Progenitor cell of endocrine pancreas (in vitro differentiated cells): ENCODE measurements at regions not wholly inside any gene's neighbourhood (a gene's known extent, or its start where the extent isn't known, plus 50 kb on each side); places are given as distances from the start of the nearest gene placed in this dataset.
A peak's percentile ranks its signal among the peaks of the same experiment; 100 is the strongest.

Experiments
- DNase-seq: peaks from one replicate; pipeline ENCODE4 v3.0.0; 2021; ENCODE audit warnings: low spot score; ENCODE audit not compliant: unreplicated experiment
- H3K27ac Mint-ChIP-seq: 2 replicates; pipeline ENCODE4 v1.8.0; 2021; ENCODE audit warnings: mild to moderate bottlenecking, moderate library complexity, mixed read lengths
- H3K27me3 Mint-ChIP-seq: 2 replicates; pipeline ENCODE4 v1.8.0; 2021; ENCODE audit warnings: mixed read lengths
- H3K36me3 Mint-ChIP-seq: 2 replicates; pipeline ENCODE4 v1.8.0; 2022; ENCODE audit warnings: mixed read lengths; ENCODE audit not compliant: insufficient read depth
- H3K4me1 Mint-ChIP-seq: 2 replicates; pipeline ENCODE4 v1.8.0; 2021; ENCODE audit warnings: low read depth, mixed read lengths
- H3K4me3 Mint-ChIP-seq: 2 replicates; pipeline ENCODE4 v1.8.0; 2021; ENCODE audit warnings: low read depth, mild to moderate bottlenecking, moderate library complexity, mixed read lengths
- H3K9me3 Mint-ChIP-seq: 2 replicates; pipeline ENCODE4 v1.8.0; 2021; ENCODE audit warnings: low read depth, mixed read lengths
- TF ChIP-seq, protein P1 (sequence below): fragments of 200-600 bp; sonication (generic); IDR thresholded peaks from one replicate; pipeline ENCODE4 v1.5.0; 2021; ENCODE audit warnings: antibody characterized with exemption, mild to moderate bottlenecking; ENCODE audit not compliant: unreplicated experiment

DNA sequence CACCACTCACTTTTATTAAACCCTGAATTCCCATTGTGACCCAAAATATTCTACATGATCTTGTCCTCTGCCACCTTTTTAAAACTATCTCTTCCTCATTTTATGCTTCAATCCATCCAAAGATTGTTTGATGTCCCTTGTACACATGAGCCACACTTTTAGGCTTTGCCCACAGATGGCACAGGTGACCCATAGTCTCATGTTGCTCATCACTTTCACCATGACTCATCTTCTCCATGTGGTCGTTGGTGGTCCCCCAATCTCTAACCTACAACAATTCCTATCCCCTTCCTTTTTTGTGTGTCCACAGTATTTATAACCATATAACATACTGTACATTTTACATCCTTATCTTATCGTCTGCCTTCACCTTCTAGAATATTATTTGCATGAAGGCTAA, 271.5 kb upstream of the ZWINT start:
- TF ChIP-seq, protein P1, sequence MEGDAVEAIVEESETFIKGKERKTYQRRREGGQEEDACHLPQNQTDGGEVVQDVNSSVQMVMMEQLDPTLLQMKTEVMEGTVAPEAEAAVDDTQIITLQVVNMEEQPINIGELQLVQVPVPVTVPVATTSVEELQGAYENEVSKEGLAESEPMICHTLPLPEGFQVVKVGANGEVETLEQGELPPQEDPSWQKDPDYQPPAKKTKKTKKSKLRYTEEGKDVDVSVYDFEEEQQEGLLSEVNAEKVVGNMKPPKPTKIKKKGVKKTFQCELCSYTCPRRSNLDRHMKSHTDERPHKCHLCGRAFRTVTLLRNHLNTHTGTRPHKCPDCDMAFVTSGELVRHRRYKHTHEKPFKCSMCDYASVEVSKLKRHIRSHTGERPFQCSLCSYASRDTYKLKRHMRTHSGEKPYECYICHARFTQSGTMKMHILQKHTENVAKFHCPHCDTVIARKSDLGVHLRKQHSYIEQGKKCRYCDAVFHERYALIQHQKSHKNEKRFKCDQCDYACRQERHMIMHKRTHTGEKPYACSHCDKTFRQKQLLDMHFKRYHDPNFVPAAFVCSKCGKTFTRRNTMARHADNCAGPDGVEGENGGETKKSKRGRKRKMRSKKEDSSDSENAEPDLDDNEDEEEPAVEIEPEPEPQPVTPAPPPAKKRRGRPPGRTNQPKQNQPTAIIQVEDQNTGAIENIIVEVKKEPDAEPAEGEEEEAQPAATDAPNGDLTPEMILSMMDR = no peak
- Mint-ChIP-seq H3K9me3 (peaks cover 5% of the 10 kb centered on the region), H3K27ac (no peak overlapping the region), H3K36me3 (no peaks in the 10 kb centered on the region), H3K4me3 (no peak overlapping the region), H3K4me1 (peaks cover 3% of the 10 kb centered on the region), H3K27me3 (peaks cover 20% of the 10 kb centered on the region)
- DNase-seq = no peak

DNA sequence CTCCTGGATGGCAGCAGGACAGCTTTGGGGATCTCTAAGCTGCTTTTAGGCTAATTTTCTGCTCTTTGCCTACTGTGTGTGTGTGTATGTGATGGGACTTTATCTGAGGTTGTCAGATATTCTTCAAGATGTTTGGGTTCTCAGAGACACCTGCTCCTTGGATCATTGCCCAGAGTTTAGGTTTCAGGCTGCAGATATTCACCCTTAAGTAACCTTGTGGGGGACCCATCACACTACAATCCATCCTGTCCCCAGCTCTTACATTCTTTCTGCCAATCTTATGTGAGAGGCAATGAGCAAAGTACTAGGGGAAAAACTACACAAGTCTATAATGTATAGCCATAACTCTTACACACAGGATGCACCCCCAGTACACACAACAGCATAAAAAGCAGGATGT, 263.0 kb upstream of the ZWINT start:
- H3K36me3 Mint-ChIP-seq = no peaks in the 10 kb centered on the region
- TF ChIP-seq, protein P1 = no peak
- no peaks in the 10 kb centered on the region for H3K27me3 Mint-ChIP-seq
- H3K4me3 Mint-ChIP-seq = no peak overlapping the region
- DNase-seq = no peak
- H3K9me3 Mint-ChIP-seq = no peaks in the 10 kb centered on the region
- no peak overlapping the region for H3K27ac Mint-ChIP-seq
- H3K4me1 Mint-ChIP-seq = peaks cover 14% of the 10 kb centered on the region

DNA sequence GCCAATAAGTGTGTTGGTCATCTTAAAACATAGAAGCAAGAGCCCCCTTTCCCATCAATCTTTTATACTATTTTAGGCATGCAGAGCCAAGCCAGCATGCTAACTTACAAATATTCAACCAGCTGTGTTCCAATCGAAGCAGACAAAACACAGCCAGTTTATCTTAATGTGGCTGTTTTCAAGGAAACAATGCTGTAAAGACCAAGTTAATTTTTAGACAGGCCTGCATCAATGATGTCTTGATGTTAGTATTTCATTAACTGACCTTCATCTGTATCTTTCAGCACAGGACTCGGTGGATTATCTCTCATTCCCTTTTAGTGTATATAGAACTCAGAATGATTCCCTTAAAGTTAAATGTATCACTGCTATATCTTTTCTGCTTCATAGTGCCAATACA, 262.0 kb upstream of the ZWINT start:
- DNase-seq = no peak
- Mint-ChIP-seq H3K27me3 (no peaks in the 10 kb centered on the region), H3K27ac (peak overlapping the region; percentile 3), H3K9me3 (no peaks in the 10 kb centered on the region), H3K36me3 (no peaks in the 10 kb centered on the region), H3K4me1 (peaks cover 14% of the 10 kb centered on the region), H3K4me3 (no peak overlapping the region)
- TF ChIP-seq, protein P1 = no peak

DNA sequence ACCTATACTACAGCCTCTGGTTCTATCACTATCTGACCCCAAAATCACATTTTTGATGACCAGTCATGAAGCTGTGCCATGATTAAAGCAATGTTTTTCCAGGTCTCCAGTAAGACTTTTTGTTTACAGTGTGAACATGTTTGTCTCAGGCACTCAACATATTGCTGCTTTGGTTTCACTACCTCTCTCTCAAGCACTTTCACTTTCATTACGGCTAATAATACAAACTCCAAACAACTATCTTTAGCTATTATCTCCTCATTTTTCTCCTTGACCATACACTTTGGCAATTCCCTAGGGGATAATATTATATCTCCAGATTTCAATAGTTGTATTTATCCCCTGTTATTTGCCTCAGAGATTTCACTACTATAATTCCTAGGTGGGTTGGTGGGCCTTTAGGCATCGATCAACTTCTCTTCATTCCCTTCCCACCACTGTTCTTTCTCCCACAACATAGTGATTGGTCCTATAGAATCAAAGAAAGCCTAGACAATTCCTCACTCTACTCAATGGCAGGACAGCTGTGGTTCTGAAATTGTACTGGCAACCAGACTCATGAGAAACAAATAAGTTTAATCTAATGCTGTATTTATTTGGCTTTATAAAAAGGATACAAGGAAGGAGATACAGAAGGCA, 261.4 kb upstream of the ZWINT start:
- no peaks in the 10 kb centered on the region for H3K9me3 Mint-ChIP-seq
- TF ChIP-seq, protein P1 = no peak
- no peak overlapping the region for H3K27ac Mint-ChIP-seq
- H3K27me3 Mint-ChIP-seq = no peaks in the 10 kb centered on the region
- no peak for DNase-seq
- H3K36me3 Mint-ChIP-seq = no peaks in the 10 kb centered on the region
- H3K4me1 Mint-ChIP-seq = peaks cover 14% of the 10 kb centered on the region
- H3K4me3 Mint-ChIP-seq = no peak overlapping the region

DNA sequence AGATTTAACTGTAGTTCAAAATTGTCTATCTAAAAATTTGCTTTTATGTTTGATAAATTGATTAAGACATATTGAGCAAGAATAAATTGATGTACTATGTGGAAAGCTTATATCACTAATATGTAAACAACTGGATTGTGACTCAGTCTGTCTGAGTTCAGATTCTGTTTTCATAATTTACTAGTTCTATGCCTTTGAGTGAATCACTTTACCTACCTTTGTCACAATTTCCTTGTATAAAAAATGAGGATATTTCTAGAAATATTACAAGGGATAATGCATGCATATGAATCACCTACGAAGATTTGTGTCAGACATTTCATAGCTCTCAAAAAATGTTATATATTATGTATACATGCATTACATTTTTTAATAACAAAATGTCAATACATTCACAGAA, 245.1 kb upstream of the ZWINT start:
- no peaks in the 10 kb centered on the region for H3K9me3 Mint-ChIP-seq
- no peak overlapping the region for H3K4me3 Mint-ChIP-seq
- no peak overlapping the region for H3K27ac Mint-ChIP-seq
- TF ChIP-seq, protein P1 = no peak
- peaks cover 9% of the 10 kb centered on the region for H3K27me3 Mint-ChIP-seq
- no peak for DNase-seq
- H3K4me1 Mint-ChIP-seq = peaks cover 7% of the 10 kb centered on the region
- no peaks in the 10 kb centered on the region for H3K36me3 Mint-ChIP-seq
